ENCODE measurements at regions not wholly inside any gene's neighbourhood (a gene's known extent, or its start where the extent isn't known, plus 50 kb on each side); places are given as distances from the start of the nearest gene placed in this dataset.

- no peak for ATAC-seq
- TF ChIP-seq CSRNP3 (CRISPR knock-in tag; IDR thresholded peaks at IDR 0.05) (no peak), ZNF70 (CRISPR knock-in tag; IDR thresholded peaks at IDR 0.05) (no peak), SNAI2 (CRISPR knock-in tag; IDR thresholded peaks at IDR 0.05) (no peak), ZFP30 (CRISPR knock-in tag; IDR thresholded peaks at IDR 0.05) (no peak), RARB (CRISPR knock-in tag; IDR thresholded peaks at IDR 0.05) (no peak), ZNF565 (CRISPR knock-in tag; conservative IDR thresholded peaks at IDR 0.05; ENCODE audit: low read depth) (no peak), POU6F1 (CRISPR knock-in tag; IDR thresholded peaks at IDR 0.05; ENCODE audit: borderline replicate concordance, low read depth) (no peak), BACH2 (CRISPR knock-in tag; IDR thresholded peaks at IDR 0.05; ENCODE audit: borderline replicate concordance) (no peak), CSDC2 (CRISPR knock-in tag; IDR thresholded peaks at IDR 0.05) (no peak), OSR1 (CRISPR knock-in tag; IDR thresholded peaks at IDR 0.05) (no peak), ISL1 (CRISPR knock-in tag; IDR thresholded peaks at IDR 0.05) (no peak), TOX (CRISPR knock-in tag; IDR thresholded peaks at IDR 0.05; ENCODE audit: borderline replicate concordance) (no peak), CREB5 (CRISPR knock-in tag; IDR thresholded peaks at IDR 0.05; ENCODE audit: low read depth) (no peak), TCF4 (CRISPR knock-in tag; IDR thresholded peaks at IDR 0.05; ENCODE audit: borderline replicate concordance) (no peak), PATZ1 (CRISPR knock-in tag; IDR thresholded peaks at IDR 0.05; ENCODE audit: borderline replicate concordance) (no peak), ESRRG (CRISPR knock-in tag; IDR thresholded peaks at IDR 0.05) (no peak), TSHZ2 (CRISPR knock-in tag; IDR thresholded peaks at IDR 0.05) (no peak), PPARA (CRISPR knock-in tag; IDR thresholded peaks at IDR 0.05; ENCODE audit: borderline replicate concordance) (no peak)
Observed at GRCh38 chr2:181317511-181317910, 139.7 kb upstream of the ITGA4 start.

DNA sequence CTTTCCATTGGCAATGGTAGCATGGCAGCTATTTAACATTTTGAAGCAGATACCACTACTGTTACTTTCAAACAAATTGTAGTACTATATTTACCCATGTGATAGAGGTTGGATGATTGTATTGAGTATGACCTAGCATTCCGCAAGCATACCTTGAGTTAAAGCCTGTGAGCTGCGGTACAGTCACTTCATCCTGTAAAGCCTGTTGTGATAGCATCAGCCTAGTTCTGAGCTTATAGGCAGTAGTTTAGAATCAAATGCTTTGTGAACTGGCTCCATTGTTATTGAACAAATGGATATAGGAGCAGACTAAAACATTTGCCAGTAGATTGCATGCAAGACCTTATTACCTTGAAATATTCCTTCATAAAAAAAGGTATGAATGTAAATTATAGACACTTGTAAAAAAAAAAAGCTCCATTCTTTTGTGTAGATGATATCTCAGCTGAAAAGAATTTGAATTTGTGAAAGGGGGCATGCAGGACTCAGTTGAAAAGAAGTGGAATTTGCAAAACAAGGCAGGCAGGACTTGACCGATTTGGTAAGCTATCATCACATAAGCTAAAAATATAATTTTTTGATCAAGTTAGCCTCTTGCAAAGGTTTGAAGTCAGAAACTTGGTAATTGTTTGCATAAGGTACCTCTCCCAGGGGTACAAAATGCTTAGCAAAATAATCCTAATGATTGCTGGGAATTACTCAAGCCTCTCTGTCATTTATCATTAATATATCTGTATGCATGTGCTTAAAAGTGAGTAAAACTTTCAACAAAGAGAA lies 138.5 kb upstream of the ITGA4 start:
- ATAC-seq: no peak
- no peak for TF ChIP-seq RARB (CRISPR knock-in tag; IDR thresholded peaks at IDR 0.05)
- TF ChIP-seq ZNF8 (CRISPR knock-in tag; IDR thresholded peaks at IDR 0.05): no peak
- no peak for TF ChIP-seq CREB5 (CRISPR knock-in tag; IDR thresholded peaks at IDR 0.05; ENCODE audit: low read depth)
- TF ChIP-seq TOX (CRISPR knock-in tag; IDR thresholded peaks at IDR 0.05; ENCODE audit: borderline replicate concordance): no peak
- TF ChIP-seq GLIS3 (CRISPR knock-in tag; IDR thresholded peaks at IDR 0.05): no peak
- no peak for TF ChIP-seq ISL1 (CRISPR knock-in tag; IDR thresholded peaks at IDR 0.05)

All from SK-N-SH treated with all-trans-retinoic acid at 6 μM for 48 hours (cell line).